OCI-LY3 (cell line): ENCODE measurements at regions not wholly inside any gene's neighbourhood (a gene's known extent, or its start where the extent isn't known, plus 50 kb on each side); places are given as distances from the start of the nearest gene placed in this dataset.

Source experiments
- H2AFZ ChIP-seq: fragments of 200-600, 300-600 bp; shearing (Covaris generic); 2 replicates; pipeline ENCODE4 v1.6.0; 2014; ENCODE audit warnings: antibody characterized with exemption, low read depth, low read length
- H3K27ac ChIP-seq: fragments of 200-600, 300-600 bp; sonication (generic); 2 replicates; pipeline ENCODE4 v1.5.1; 2014; ENCODE audit warnings: mild to moderate bottlenecking, low read length, moderate library complexity, mixed read lengths
- H3K27me3 ChIP-seq: fragments of 200-600, 300-600 bp; sonication (generic); 2 replicates; pipeline ENCODE4 v1.6.1; 2014; ENCODE audit warnings: low read depth, low read length, mixed read lengths
- H3K36me3 ChIP-seq: fragments of 200-600, 300-600 bp; sonication (generic); replicated peaks from 2 replicates; pipeline ENCODE3; 2014; ENCODE audit warnings: low read depth, low read length, mixed read lengths
- H3K4me1 ChIP-seq: fragments of 300-600, 200-600 bp; sonication (generic); 2 replicates; pipeline ENCODE4 v1.6.1; 2014; ENCODE audit warnings: low read length, mixed read lengths
- H3K4me2 ChIP-seq: fragments of 200-600, 300-600 bp; sonication (generic); 2 replicates; pipeline ENCODE4 v1.6.1; 2014; ENCODE audit warnings: low read length, mixed read lengths
- H3K4me3 ChIP-seq: fragments of 300-600, 200-600 bp; sonication (generic); 2 replicates; pipeline ENCODE4 v1.5.1; 2014; ENCODE audit warnings: antibody characterized with exemption, mild to moderate bottlenecking, low read length, moderate library complexity
- H3K79me2 ChIP-seq: fragments of 300-600, 200-600 bp; shearing (Covaris generic); 2 replicates; pipeline ENCODE4 v1.6.1; 2014; ENCODE audit warnings: mild to moderate bottlenecking, low read length, mixed read lengths
- H3K9ac ChIP-seq: fragments of 300-600, 200-600 bp; shearing (Covaris generic); 2 replicates; pipeline ENCODE4 v1.6.0; 2014; ENCODE audit warnings: mild to moderate bottlenecking, low read length, moderate library complexity
- H3K9me3 ChIP-seq: fragments of 200-600, 300-600 bp; shearing (Covaris generic); 2 replicates; pipeline ENCODE4 v1.6.1; 2014; ENCODE audit warnings: low read length, mixed read lengths; ENCODE audit not compliant: insufficient read depth
- H4K20me1 ChIP-seq: fragments of 200-600, 300-600 bp; sonication (generic); 2 replicates; pipeline ENCODE4 v1.6.1; 2016; ENCODE audit warnings: low read length, mixed read lengths; ENCODE audit not compliant: insufficient read depth
- EZH2phosphoT487 ChIP-seq: fragments of 200-600 bp; shearing (Covaris generic); IDR thresholded peaks from 2 replicates; pipeline ENCODE4 v1.6.1; 2018; ENCODE audit warnings: antibody characterized with exemption, mixed run types, low read depth
- TF ChIP-seq, protein P1 (sequence below): fragments of 200-600, 300-600 bp; sonication (generic); IDR thresholded peaks from 2 replicates; pipeline ENCODE4 v1.5.1; 2014; ENCODE audit warnings: antibody characterized with exemption, low read length, low read depth

GRCh38 chr6:159461998-159462397 lies 231.0 kb downstream of the SOD2 start:
- no peak overlapping the region for H3K27ac ChIP-seq
- H3K36me3 ChIP-seq, result no peaks in the 10 kb centered on the region
- peaks cover 22% of the 10 kb centered on the region for H3K4me1 ChIP-seq
- H3K4me2 ChIP-seq, result peak overlapping the region; percentile 43
- no peaks in the 10 kb centered on the region for H3K9me3 ChIP-seq
- H3K27me3 ChIP-seq, result no peaks in the 10 kb centered on the region; the same call in 1 of the 2 replicates
- H3K9ac ChIP-seq, result no peak overlapping the region
- no peaks in the 10 kb centered on the region for H4K20me1 ChIP-seq
- H2AFZ ChIP-seq, result no peak overlapping the region
- peak overlapping the region; percentile 15; the same call in 1 of the 2 replicates for H3K4me3 ChIP-seq
- TF ChIP-seq EZH2phosphoT487, result no peak
- TF ChIP-seq, protein P1, sequence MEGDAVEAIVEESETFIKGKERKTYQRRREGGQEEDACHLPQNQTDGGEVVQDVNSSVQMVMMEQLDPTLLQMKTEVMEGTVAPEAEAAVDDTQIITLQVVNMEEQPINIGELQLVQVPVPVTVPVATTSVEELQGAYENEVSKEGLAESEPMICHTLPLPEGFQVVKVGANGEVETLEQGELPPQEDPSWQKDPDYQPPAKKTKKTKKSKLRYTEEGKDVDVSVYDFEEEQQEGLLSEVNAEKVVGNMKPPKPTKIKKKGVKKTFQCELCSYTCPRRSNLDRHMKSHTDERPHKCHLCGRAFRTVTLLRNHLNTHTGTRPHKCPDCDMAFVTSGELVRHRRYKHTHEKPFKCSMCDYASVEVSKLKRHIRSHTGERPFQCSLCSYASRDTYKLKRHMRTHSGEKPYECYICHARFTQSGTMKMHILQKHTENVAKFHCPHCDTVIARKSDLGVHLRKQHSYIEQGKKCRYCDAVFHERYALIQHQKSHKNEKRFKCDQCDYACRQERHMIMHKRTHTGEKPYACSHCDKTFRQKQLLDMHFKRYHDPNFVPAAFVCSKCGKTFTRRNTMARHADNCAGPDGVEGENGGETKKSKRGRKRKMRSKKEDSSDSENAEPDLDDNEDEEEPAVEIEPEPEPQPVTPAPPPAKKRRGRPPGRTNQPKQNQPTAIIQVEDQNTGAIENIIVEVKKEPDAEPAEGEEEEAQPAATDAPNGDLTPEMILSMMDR, result peak; percentile 35; the same call in 1 of the 2 replicates
- H3K79me2 ChIP-seq, result no peaks in the 10 kb centered on the region

- Histone ChIP-seq H3K9ac (no peak overlapping the region), H3K27ac (no peak overlapping the region), H3K79me2 (no peaks in the 10 kb centered on the region), H4K20me1 (no peaks in the 10 kb centered on the region), H3K27me3 (no peaks in the 10 kb centered on the region; the same call in 1 of the 2 replicates), H3K4me3 (no peak overlapping the region), H3K4me2 (no peak overlapping the region), H2AFZ (no peak overlapping the region), H3K9me3 (no peaks in the 10 kb centered on the region), H3K36me3 (no peaks in the 10 kb centered on the region), H3K4me1 (peaks cover 20% of the 10 kb centered on the region)
- no peak for TF ChIP-seq EZH2phosphoT487
- TF ChIP-seq, protein P1, result no peak
Observed at GRCh38 chr6:159461266-159461665, 231.8 kb downstream of the SOD2 start.

GRCh38 chr6:159460476-159460875 lies 232.6 kb downstream of the SOD2 start:
- no peaks in the 10 kb centered on the region; the same call in 1 of the 2 replicates for H3K27me3 ChIP-seq

GRCh38 chr6:159456349-159456748 lies 236.7 kb downstream of the SOD2 start:
- H3K9ac ChIP-seq, result no peak overlapping the region
- H3K36me3 ChIP-seq, result no peaks in the 10 kb centered on the region
- no peaks in the 10 kb centered on the region for H4K20me1 ChIP-seq
- H3K27me3 ChIP-seq, result no peaks in the 10 kb centered on the region; the same call in 1 of the 2 replicates
- no peak overlapping the region for H3K4me2 ChIP-seq
- no peaks in the 10 kb centered on the region for H3K9me3 ChIP-seq
- peaks cover under 1% of the 10 kb centered on the region; the same call in 1 of the 2 replicates for H3K4me1 ChIP-seq
- no peak overlapping the region for H3K4me3 ChIP-seq
- no peaks in the 10 kb centered on the region for H3K79me2 ChIP-seq
- H2AFZ ChIP-seq, result no peak overlapping the region
- TF ChIP-seq EZH2phosphoT487, result no peak
- TF ChIP-seq, protein P1, result no peak
- H3K27ac ChIP-seq, result no peak overlapping the region

More at GRCh38 chr6:159460476-159460875, 232.6 kb downstream of the SOD2 start:
- Histone ChIP-seq H3K4me3 (no peak overlapping the region), H3K36me3 (no peaks in the 10 kb centered on the region), H3K79me2 (no peaks in the 10 kb centered on the region), H3K4me2 (no peak overlapping the region), H3K9me3 (no peaks in the 10 kb centered on the region), H3K9ac (no peak overlapping the region), H2AFZ (no peak overlapping the region), H4K20me1 (no peaks in the 10 kb centered on the region), H3K4me1 (peaks cover 20% of the 10 kb centered on the region), H3K27ac (no peak overlapping the region)
- TF ChIP-seq EZH2phosphoT487, result no peak
